Gastroesophageal sphincter (tissue), 4 donors: ENCODE measurements at regions not wholly inside any gene's neighbourhood (a gene's known extent, or its start where the extent isn't known, plus 50 kb on each side); places are given as distances from the start of the nearest gene placed in this dataset.

Source experiments
- ATAC-seq: fragments of 150-250 bp; one replicate; pipeline ENCODE4 v1.9.1; 2016; ENCODE audit warnings: mild to moderate bottlenecking, moderate library complexity
- H3K27ac ChIP-seq, 4 donors: fragments of 200-600 bp; sonication (generic) in 3 of 4; 1 replicate in 3 of 4; 2 replicates in 1 of 4; pipeline ENCODE4 v1.5.1; 2016 to 2019
- H3K27me3 ChIP-seq: fragments of 200-600 bp; sonication (generic); one replicate; pipeline ENCODE4 v1.5.1; 2019
- H3K36me3 ChIP-seq, 2 donors: fragments of 200-600 bp; sonication (generic); one replicate each; pipeline ENCODE4 v1.5.1; 2019; ENCODE audit warnings: control low read depth in 1 of 2
- H3K4me1 ChIP-seq, 3 donors: fragments of 200-600 bp; sonication (generic); 1 replicate in 2 of 3; 2 replicates in 1 of 3; pipeline ENCODE4 v1.5.1; 2016 to 2019; ENCODE audit warnings: control low read depth in 2 of 3
- H3K4me3 ChIP-seq, 2 donors: fragments of 200-600 bp; sonication (generic); one replicate each; pipeline ENCODE4 v1.5.1; 2019; ENCODE audit warnings: mild to moderate bottlenecking in 1 of 2, moderate library complexity in 1 of 2
- H3K9me3 ChIP-seq, 3 donors: fragments of 200-600 bp; sonication (generic); one replicate each; pipeline ENCODE4 v1.5.1; 2017 to 2019; ENCODE audit warnings: control low read depth in 2 of 3
- EP300 ChIP-seq: sonication (generic); formaldehyde crosslinking; IDR thresholded peaks from one replicate; pipeline ENCODE4 v1.6.1; 2017; ENCODE audit warnings: antibody characterized with exemption, mild to moderate bottlenecking
- POLR2A ChIP-seq, 2 donors: fragments of 450-650 bp; IDR thresholded peaks; one replicate each; pipeline ENCODE4 v1.6.1; 2017; ENCODE audit warnings: antibody characterized with exemption in 2 of 2, mild to moderate bottlenecking in 2 of 2, moderate library complexity in 1 of 2
- POLR2AphosphoS5 ChIP-seq: sonication (generic); formaldehyde crosslinking; IDR thresholded peaks from one replicate; pipeline ENCODE4 v1.6.1; 2017; ENCODE audit warnings: antibody characterized with exemption
- WGBS, 2 donors: methylation state at CpG; one replicate each; pipeline ENCODE4 v1.1.5; 2018; ENCODE audit warnings: low coverage in 1 of 2; 5-methylcytosine and 5-hydroxymethylcytosine counted together
- TF ChIP-seq, protein P1 (sequence below), 4 experiments: fragments of 200-600 bp in 2 of 4; fragments of 450-650 bp in 2 of 4; sonication (generic) in 1 of 4; IDR thresholded peaks; one replicate each; pipeline ENCODE4 v1.5.1; 2017 to 2019; ENCODE audit warnings: antibody characterized with exemption in 4 of 4, mild to moderate bottlenecking in 2 of 4, moderate library complexity in 2 of 4

DNA sequence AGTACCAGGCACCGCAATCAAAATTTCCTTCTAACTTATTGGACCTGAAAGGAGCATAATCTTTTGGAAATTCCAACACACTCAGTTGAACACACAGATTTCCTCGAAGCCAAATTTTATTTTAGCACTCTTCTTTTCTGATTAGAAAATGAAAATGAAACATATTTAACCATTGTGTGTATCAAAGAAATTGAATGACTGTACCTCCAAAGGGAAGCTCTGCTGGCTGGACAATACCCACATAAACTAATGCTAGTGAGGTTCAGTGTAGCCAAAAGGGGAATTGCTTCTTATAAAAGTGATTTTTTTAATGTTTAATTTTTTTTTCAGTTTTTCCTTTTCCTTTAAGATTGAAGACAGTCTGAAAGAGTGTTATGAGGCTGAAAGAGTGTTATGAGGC lies 239.6 kb upstream of the NREP start:
- Histone ChIP-seq H3K27ac (no peak overlapping the region), H3K36me3 (no peaks in the 10 kb centered on the region), H3K4me1 (no peaks in the 10 kb centered on the region), H3K9me3 (no peaks in the 10 kb centered on the region), H3K27me3 (no peaks in the 10 kb centered on the region), H3K4me3 (no peak overlapping the region)
- ATAC-seq, result no peak
- TF ChIP-seq, protein P1, sequence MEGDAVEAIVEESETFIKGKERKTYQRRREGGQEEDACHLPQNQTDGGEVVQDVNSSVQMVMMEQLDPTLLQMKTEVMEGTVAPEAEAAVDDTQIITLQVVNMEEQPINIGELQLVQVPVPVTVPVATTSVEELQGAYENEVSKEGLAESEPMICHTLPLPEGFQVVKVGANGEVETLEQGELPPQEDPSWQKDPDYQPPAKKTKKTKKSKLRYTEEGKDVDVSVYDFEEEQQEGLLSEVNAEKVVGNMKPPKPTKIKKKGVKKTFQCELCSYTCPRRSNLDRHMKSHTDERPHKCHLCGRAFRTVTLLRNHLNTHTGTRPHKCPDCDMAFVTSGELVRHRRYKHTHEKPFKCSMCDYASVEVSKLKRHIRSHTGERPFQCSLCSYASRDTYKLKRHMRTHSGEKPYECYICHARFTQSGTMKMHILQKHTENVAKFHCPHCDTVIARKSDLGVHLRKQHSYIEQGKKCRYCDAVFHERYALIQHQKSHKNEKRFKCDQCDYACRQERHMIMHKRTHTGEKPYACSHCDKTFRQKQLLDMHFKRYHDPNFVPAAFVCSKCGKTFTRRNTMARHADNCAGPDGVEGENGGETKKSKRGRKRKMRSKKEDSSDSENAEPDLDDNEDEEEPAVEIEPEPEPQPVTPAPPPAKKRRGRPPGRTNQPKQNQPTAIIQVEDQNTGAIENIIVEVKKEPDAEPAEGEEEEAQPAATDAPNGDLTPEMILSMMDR (IDR thresholded peaks at IDR 0.05), result no peak
- TF ChIP-seq POLR2A (IDR thresholded peaks at IDR 0.05) (no peak), POLR2AphosphoS5 (no peak), EP300 (no peak)
- 55 to 57% methylated on average over 2 of the region's 2 CpGs for WGBS, 2 donors

DNA sequence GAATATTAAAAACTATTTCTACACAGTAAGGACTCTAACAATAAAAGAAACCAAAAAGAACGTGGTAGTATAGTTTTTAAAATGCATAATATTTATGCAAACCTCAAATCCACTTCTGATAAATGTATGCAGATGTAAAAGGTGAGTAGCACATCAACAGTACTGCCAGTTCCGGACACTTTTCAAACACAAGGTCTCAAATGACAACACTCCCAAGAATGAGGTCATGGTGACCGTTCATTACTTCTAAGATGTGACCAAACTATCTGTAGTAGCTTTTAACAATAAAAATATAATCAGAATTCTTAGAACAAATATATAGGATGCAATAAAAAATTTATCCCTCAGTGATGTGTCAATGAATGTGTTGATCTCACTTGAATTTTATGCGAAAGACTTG lies 238.7 kb upstream of the NREP start:
- ATAC-seq, result no peak
- TF ChIP-seq EP300 (no peak), POLR2AphosphoS5 (no peak), POLR2A (IDR thresholded peaks at IDR 0.05) (no peak)
- TF ChIP-seq, protein P1 (IDR thresholded peaks at IDR 0.05), result no peak
- H3K4me3 ChIP-seq, result no peak overlapping the region
- 85 to 86% methylated on average over 4 of the region's 4 CpGs for WGBS, 2 donors
- no peaks in the 10 kb centered on the region for H3K4me1 ChIP-seq
- H3K36me3 ChIP-seq, result no peaks in the 10 kb centered on the region
- no peak overlapping the region for H3K27ac ChIP-seq
- no peaks in the 10 kb centered on the region for H3K9me3 ChIP-seq
- no peaks in the 10 kb centered on the region for H3K27me3 ChIP-seq

DNA sequence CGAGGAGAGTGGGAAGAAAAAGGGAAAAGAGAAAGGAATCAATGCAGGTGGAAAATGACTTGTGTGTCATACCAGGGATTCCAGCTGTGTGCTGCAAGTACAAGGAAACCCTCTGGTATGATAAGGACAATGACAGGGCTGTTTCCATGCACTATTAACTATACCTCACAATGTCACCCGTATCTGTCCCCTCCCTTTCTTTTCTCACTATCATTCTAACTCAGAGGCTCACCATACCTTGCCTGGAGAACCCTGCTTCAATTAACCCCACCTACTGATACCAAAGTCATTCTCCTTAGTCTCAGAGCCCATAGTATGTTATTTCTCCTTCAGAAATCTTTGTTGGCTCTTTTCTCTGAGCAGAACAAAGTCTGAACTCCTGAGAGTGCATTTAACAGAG lies 236.2 kb upstream of the NREP start:
- no peaks in the 10 kb centered on the region for H3K36me3 ChIP-seq
- H3K9me3 ChIP-seq, result no peaks in the 10 kb centered on the region
- ATAC-seq, result no peak
- WGBS, 2 donors, result 93 to 100% methylated on average over 1 to 2 of the region's 2 CpGs
- H3K27ac ChIP-seq, result no peak overlapping the region
- TF ChIP-seq, protein P1 (IDR thresholded peaks at IDR 0.05), result no peak
- no peak for TF ChIP-seq POLR2AphosphoS5
- TF ChIP-seq POLR2A (IDR thresholded peaks at IDR 0.05), result no peak
- TF ChIP-seq EP300, result no peak
- H3K4me3 ChIP-seq, result no peak overlapping the region
- no peaks in the 10 kb centered on the region for H3K4me1 ChIP-seq
- H3K27me3 ChIP-seq, result no peaks in the 10 kb centered on the region

DNA sequence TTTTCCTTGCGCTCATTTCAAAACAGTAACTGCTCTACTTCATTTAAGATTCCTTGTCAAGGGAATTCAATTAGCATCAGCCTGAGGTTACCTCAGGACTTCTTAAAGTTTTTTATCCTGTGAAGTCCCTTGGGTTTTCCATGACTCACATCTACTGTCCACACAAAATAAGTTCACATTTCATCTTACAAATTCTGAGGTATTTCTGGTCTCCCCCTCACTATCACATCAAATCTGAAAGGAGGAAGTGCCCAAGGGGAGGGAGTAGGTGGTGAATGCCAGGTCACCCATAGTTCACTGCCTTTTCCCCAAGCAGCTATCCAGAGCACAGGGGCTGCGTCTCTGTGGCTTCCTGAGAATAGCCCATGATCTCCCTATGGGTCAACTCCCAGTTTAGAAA lies 227.1 kb upstream of the NREP start:
- no peak for TF ChIP-seq EP300
- no peak for ATAC-seq
- Histone ChIP-seq H3K36me3 (no peaks in the 10 kb centered on the region), H3K4me1 (peaks cover 0 to 4% (median 0%) of the 10 kb centered on the region in 3 donors), H3K4me3 (no peak overlapping the region), H3K9me3 (no peaks in the 10 kb centered on the region), H3K27me3 (no peaks in the 10 kb centered on the region), H3K27ac (no peak overlapping the region)
- WGBS, 2 donors, result 35 to 40% methylated on average over 2 of the region's 2 CpGs

DNA sequence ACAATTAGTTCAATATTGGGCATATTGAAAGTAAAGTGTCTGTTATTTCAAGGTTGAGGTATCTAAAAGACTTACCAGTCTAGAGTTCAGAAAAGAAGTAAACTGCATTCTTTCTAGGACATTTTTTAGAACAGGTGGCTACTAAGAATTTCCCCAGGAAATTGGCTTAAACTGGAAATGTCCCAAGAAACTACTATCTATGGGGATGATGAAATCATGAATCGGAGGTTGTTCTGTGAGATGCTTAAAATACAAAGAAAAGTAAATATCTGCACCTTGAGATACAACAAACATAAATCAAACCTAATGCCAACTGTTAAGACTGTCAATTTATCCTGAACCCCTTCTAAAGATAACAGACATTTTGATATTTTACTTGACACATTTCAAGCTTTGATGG lies 226.5 kb upstream of the NREP start:
- ATAC-seq, result no peak
- no peak for TF ChIP-seq POLR2AphosphoS5
- TF ChIP-seq EP300, result no peak
- TF ChIP-seq POLR2A (IDR thresholded peaks at IDR 0.05), result no peak
- TF ChIP-seq, protein P1 (IDR thresholded peaks at IDR 0.05), result no peak
- H3K4me3 ChIP-seq, result no peak overlapping the region
- WGBS, 2 donors, result 56 to 62% methylated on average over 1 of the region's 1 CpG
- no peaks in the 10 kb centered on the region for H3K36me3 ChIP-seq
- H3K4me1 ChIP-seq, result peaks cover 0 to 4% (median 0%) of the 10 kb centered on the region in 3 donors
- H3K27ac ChIP-seq, result no peak overlapping the region
- H3K9me3 ChIP-seq, result no peaks in the 10 kb centered on the region
- H3K27me3 ChIP-seq, result no peaks in the 10 kb centered on the region
